ENCODE measurements at regions not wholly inside any gene's neighbourhood (a gene's known extent, or its start where the extent isn't known, plus 50 kb on each side); places are given as distances from the start of the nearest gene placed in this dataset.

DNA sequence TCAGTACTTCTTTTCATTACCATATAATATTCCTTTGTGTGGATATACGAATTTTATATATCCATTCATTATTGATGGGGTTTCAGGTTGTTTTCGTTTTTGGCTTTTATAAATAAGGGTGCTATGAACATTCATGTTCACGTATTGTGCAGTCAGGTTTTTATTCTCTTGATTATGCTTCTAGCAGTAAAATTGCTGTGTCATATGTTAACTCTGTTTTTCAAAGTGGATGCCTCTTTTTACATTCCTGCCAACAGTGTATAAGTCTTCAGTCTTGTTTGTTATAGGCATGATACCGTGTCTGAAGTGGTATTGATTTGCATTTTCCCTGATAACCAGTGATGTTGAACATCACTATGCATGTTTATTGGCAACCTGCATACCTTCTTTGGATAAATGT, 127.1 kb upstream of the CNTNAP2 start:
- TF ChIP-seq, protein P1, sequence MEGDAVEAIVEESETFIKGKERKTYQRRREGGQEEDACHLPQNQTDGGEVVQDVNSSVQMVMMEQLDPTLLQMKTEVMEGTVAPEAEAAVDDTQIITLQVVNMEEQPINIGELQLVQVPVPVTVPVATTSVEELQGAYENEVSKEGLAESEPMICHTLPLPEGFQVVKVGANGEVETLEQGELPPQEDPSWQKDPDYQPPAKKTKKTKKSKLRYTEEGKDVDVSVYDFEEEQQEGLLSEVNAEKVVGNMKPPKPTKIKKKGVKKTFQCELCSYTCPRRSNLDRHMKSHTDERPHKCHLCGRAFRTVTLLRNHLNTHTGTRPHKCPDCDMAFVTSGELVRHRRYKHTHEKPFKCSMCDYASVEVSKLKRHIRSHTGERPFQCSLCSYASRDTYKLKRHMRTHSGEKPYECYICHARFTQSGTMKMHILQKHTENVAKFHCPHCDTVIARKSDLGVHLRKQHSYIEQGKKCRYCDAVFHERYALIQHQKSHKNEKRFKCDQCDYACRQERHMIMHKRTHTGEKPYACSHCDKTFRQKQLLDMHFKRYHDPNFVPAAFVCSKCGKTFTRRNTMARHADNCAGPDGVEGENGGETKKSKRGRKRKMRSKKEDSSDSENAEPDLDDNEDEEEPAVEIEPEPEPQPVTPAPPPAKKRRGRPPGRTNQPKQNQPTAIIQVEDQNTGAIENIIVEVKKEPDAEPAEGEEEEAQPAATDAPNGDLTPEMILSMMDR (IDR thresholded peaks at IDR 0.05): no peak
- TF ChIP-seq POLR2A (IDR thresholded peaks at IDR 0.05): no peak
